ENCODE measurements at regions not wholly inside any gene's neighbourhood (a gene's known extent, or its start where the extent isn't known, plus 50 kb on each side); places are given as distances from the start of the nearest gene placed in this dataset.
A peak's percentile ranks its signal among the peaks of the same experiment; 100 is the strongest.

- no peak overlapping the region for H3K4me3 ChIP-seq (ENCODE audit: low read depth, low read length)
- in situ Hi-C loops (cut with HindIII; ENCODE audit: low sequenced_read_pairs) = no loop called here
- no peak for TF ChIP-seq CTCF (IDR thresholded peaks at IDR 0.05; ENCODE audit: low read depth, low read length, missing control alignments)
- no peak for DNase-seq (ENCODE audit: low read depth)
These were observed 1179.7 kb downstream of the VRK1 start for GRCh38 chr14:97976861-97977260.

- in situ Hi-C loops (cut with HindIII; ENCODE audit: low sequenced_read_pairs) = no loop called here
- peak overlapping the region; percentile 31 for H3K4me3 ChIP-seq (ENCODE audit: low read depth, low read length)
- peak; percentile 29 for DNase-seq (ENCODE audit: low read depth)
- no peak for TF ChIP-seq CTCF (IDR thresholded peaks at IDR 0.05; ENCODE audit: low read depth, low read length, missing control alignments)
These were observed 1180.6 kb downstream of the VRK1 start for GRCh38 chr14:97977651-97978261.

GRCh38 chr14:97978341-97978740, 1181.2 kb downstream of the VRK1 start:
- DNase-seq (ENCODE audit: low read depth) = peak; percentile 50
- peak overlapping the region; percentile 31 for H3K4me3 ChIP-seq (ENCODE audit: low read depth, low read length)
- in situ Hi-C loops (cut with HindIII; ENCODE audit: low sequenced_read_pairs) = no loop called here
- peak; percentile 43 for TF ChIP-seq CTCF (IDR thresholded peaks at IDR 0.05; ENCODE audit: low read depth, low read length, missing control alignments)

- no peak for TF ChIP-seq CTCF (IDR thresholded peaks at IDR 0.05; ENCODE audit: low read depth, low read length, missing control alignments)
- DNase-seq (ENCODE audit: low read depth) = no peak
- in situ Hi-C loops (cut with HindIII; ENCODE audit: low sequenced_read_pairs) = no loop called here
- H3K4me3 ChIP-seq (ENCODE audit: low read depth, low read length) = no peak overlapping the region
These were observed 1196.4 kb downstream of the VRK1 start for GRCh38 chr14:97993508-97994019.

- no peak for TF ChIP-seq CTCF (IDR thresholded peaks at IDR 0.05; ENCODE audit: low read depth, low read length, missing control alignments)
- H3K4me3 ChIP-seq (ENCODE audit: low read depth, low read length) = no peak overlapping the region
- in situ Hi-C loops (cut with HindIII; ENCODE audit: low sequenced_read_pairs) = no loop called here
- no peak for DNase-seq (ENCODE audit: low read depth)
These were observed 1196.9 kb downstream of the VRK1 start for GRCh38 chr14:97994020-97994531.

GRCh38 chr14:97995038-97995437, 1197.9 kb downstream of the VRK1 start:
- DNase-seq (ENCODE audit: low read depth) = no peak
- in situ Hi-C loops (cut with HindIII; ENCODE audit: low sequenced_read_pairs) = no loop called here
- H3K4me3 ChIP-seq (ENCODE audit: low read depth, low read length) = no peak overlapping the region
- TF ChIP-seq CTCF (IDR thresholded peaks at IDR 0.05; ENCODE audit: low read depth, low read length, missing control alignments) = no peak
